AG04450 (cell line): ENCODE measurements at regions not wholly inside any gene's neighbourhood (a gene's known extent, or its start where the extent isn't known, plus 50 kb on each side); places are given as distances from the start of the nearest gene placed in this dataset.
A peak's percentile ranks its signal among the peaks of the same experiment; 100 is the strongest.

Experiments used
- CTCF ChIA-PET: fragments of 300-600, 350-600 bp; formaldehyde crosslinking; extraction: SDS; loops from one replicate; lab custom pipeline; 2022; ENCODE audit warnings: antibody characterized with exemption, inconsistent platforms; lab: Charles Lee
- POLR2A ChIA-PET: fragments of 350-600 bp; formaldehyde crosslinking; extraction: SDS; loops from one replicate; lab custom pipeline; 2021; ENCODE audit warnings: antibody characterized with exemption, inconsistent platforms; lab: Yijun Ruan, JAX
- DNase-seq: peaks from one replicate; pipeline ENCODE4 v3.0.0-alpha.2; 2011; ENCODE audit warnings: low read depth, low spot score
- H3K27ac ChIP-seq: one replicate; pipeline ENCODE4 v1.5.1; 2012; ENCODE audit warnings: low read depth, low read length, control low read depth
- H3K27me3 ChIP-seq: one replicate; pipeline ENCODE4 v1.6.0; 2012; ENCODE audit warnings: low read length; ENCODE audit not compliant: control insufficient read depth, insufficient read depth
- H3K4me3 ChIP-seq: 2 replicates; pipeline ENCODE4 v1.5.1; 2011; ENCODE audit warnings: mild to moderate bottlenecking, low read depth, low read length, control low read depth
- H3K9me3 ChIP-seq: 2 replicates; pipeline ENCODE4 v1.5.1; 2012; ENCODE audit warnings: low read length; ENCODE audit not compliant: control insufficient read depth, insufficient read depth
- CTCF ChIP-seq: IDR thresholded peaks from 2 replicates; pipeline ENCODE4 v1.5.1; 2011; ENCODE audit warnings: low read depth, low read length, control low read depth, inconsistent platforms

- H3K27me3 ChIP-seq, result peaks cover 38% of the 10 kb centered on the region
- H3K27ac ChIP-seq, result no peak overlapping the region
- H3K4me3 ChIP-seq, result no peak overlapping the region
- no peaks in the 10 kb centered on the region; the same call in 1 of the 2 replicates for H3K9me3 ChIP-seq
- POLR2A ChIA-PET, result no interaction called here
- CTCF ChIA-PET, result interaction anchor here (0.9 kb wide), 1 partner anchor 243 kb away, joined by 4 read pairs; no protein-coding TSS in a partner anchor
- no peak for TF ChIP-seq CTCF
- no peak for DNase-seq
These were observed 86.7 kb downstream of the RPS6KA4 start for GRCh38 chr11:64445651-64446050.

- no peaks in the 10 kb centered on the region; the same call in 1 of the 2 replicates for H3K9me3 ChIP-seq
- H3K4me3 ChIP-seq, result peak overlapping the region; percentile 31
- H3K27me3 ChIP-seq, result peaks cover 39% of the 10 kb centered on the region
- no peak overlapping the region for H3K27ac ChIP-seq
- CTCF ChIA-PET, result interaction anchor here (0.5 to 2.5 kb wide), 22 partner anchors 8 to 302 kb away, joined by 3 to 36 read pairs (median 4); no protein-coding TSS in a partner anchor
- no peak for TF ChIP-seq CTCF
- DNase-seq, result no peak
- POLR2A ChIA-PET, result no interaction called here
These were observed 89.1 kb downstream of the RPS6KA4 start for GRCh38 chr11:64447831-64448598.

- peak; percentile 83 for TF ChIP-seq CTCF
- no peaks in the 10 kb centered on the region; the same call in 1 of the 2 replicates for H3K9me3 ChIP-seq
- ChIA-PET POLR2A (no interaction called here), CTCF (interaction anchor here (0.5 to 2.5 kb wide), 41 partner anchors 9 to 1579 kb away, joined by 3 to 36 read pairs (median 5); partner anchors contain the start of genes PRDX5 and TRMT112)
- peaks cover 36% of the 10 kb centered on the region for H3K27me3 ChIP-seq
- no peak overlapping the region for H3K27ac ChIP-seq
- H3K4me3 ChIP-seq, result 0 out of 2 replicates have a peak overlapping the region, but pooled peaks have one; percentile 17
- no peak for DNase-seq
These were observed 89.8 kb downstream of the RPS6KA4 start for GRCh38 chr11:64448599-64449380.

- Histone ChIP-seq H3K27me3 (peaks cover 35% of the 10 kb centered on the region), H3K9me3 (no peaks in the 10 kb centered on the region; the same call in 1 of the 2 replicates), H3K27ac (no peak overlapping the region), H3K4me3 (no peak overlapping the region)
- no peak for DNase-seq
- CTCF ChIA-PET, result interaction anchor here (0.6 to 2.5 kb wide), 39 partner anchors 9 to 1580 kb away, joined by 3 to 36 read pairs (median 5); partner anchors contain the start of genes PRDX5 and TRMT112
- POLR2A ChIA-PET, result no interaction called here
- TF ChIP-seq CTCF, result peak; percentile 85
These were observed 90.6 kb downstream of the RPS6KA4 start for GRCh38 chr11:64449381-64450167.
